GM21360 (cell line): ENCODE measurements at regions not wholly inside any gene's neighbourhood (a gene's known extent, or its start where the extent isn't known, plus 50 kb on each side); places are given as distances from the start of the nearest gene placed in this dataset.

Experiments used
- ATAC-seq: cut with Tn5 transposase; IDR thresholded peaks from one replicate; pipeline ENCODE4 v1.9.1; 2021; ENCODE audit warnings: mild to moderate bottlenecking, moderate library complexity; ENCODE audit not compliant: unreplicated experiment

DNA sequence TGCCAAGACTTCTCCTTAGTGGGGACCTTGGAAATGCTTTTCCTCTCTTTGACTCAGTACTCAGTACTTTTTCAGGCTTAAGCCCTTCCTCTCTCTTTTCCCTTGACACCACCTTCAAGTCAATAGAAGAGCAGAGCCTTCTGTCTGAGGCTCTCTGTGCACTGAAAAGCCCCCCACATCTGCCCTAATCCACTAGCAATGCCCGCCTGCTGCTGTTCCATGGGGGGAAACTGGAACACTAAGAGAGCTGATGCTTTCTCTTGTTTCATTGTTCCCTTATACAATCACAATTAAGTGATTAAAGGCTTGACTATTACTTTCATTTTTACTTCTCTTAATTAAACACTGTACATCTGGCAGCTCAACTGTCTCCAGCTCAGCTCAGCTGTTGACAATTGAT lies 254.5 kb downstream of the SLITRK6 start:
- ATAC-seq: no peak

DNA sequence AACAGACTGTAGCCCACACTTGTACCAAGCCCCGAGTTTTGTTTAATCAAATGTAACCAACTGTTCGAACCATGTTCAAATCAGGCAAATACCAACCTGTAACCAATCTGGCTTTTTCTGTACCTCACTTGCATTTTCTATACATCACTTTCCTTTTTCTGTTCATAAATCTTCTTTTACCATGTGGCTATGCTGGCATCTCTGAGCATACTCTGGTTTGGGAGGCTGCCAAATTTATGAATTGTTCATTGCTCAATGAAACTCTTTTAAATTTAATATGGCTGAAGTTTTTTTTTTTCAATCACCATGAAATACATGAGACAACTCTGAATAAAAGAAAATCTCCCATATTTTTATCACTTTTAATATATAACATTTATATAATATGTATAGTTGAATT lies 256.1 kb downstream of the SLITRK6 start:
- ATAC-seq: no peak

DNA sequence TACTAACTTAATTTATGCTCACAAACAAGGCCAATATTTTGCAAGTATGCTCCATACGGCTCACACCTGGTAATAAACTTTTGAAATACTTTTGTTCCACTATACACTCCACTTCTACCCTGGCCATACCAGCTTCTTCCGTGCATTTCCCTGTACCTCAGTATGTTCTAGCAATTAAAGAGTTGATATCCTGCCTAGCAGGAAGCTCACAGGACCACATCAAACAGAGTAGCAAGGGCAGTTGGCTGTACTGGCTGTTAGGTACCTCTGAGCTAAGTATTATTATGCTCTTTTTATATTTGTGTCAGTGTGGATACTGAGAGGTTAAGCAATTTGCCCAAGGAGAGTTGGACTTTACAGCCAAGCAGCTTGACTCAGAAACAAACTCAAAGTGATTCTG lies 257.7 kb downstream of the SLITRK6 start:
- no peak for ATAC-seq

DNA sequence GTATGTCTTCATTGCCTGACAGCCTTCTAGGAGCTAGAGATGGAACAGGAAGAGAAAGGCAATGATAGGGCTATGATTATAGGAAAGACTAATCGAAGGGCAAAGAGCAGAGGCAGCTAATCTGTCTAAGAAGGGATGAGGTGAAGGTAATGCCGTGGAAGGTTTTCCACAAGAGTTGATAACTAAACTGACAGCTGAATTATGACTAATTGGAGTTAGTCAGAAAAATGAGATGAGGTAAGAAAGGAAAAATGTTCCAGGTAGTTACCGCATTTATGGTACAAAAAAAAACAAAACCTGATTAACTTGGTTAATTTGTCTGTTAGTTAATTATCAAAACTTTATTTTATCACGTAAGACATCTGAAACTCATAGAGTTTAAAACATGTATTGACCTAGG lies 260.3 kb downstream of the SLITRK6 start:
- ATAC-seq: no peak

DNA sequence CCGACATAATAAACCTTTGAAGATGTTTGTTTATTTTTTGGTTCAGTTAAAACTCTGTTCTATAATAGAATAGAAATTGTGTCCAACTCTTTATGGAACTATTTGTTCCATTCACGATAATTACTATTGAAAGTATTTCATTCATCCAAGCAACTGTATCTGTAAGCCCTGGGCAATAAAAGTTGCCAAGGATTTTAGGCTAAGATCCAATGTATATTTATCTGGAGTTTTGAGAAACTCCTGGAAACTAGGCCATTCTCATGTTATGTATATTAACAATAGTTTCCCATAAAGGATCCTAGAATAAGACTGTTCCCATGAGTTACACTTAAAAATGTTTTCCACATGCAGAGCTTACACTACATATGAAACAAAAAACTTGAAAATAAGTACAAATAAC lies 261.6 kb downstream of the SLITRK6 start:
- ATAC-seq: no peak

DNA sequence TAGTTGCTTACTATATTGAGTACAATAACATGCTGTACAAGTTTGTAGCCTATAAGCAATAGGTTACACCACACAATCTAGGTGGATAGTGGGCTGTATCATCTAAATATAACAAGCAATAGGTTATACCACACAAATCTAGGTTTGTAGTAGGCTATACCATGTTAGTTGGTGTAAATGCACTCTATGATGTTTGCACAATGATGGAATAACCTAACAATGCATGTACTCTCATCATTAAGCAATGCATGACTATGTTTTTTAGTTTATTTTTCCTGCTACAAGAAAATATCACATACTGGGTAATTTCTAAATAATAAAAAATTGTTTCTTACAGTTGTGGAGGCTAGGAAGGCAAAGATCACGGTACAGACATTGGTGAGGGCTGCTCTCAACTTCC lies 262.5 kb downstream of the SLITRK6 start:
- no peak for ATAC-seq

DNA sequence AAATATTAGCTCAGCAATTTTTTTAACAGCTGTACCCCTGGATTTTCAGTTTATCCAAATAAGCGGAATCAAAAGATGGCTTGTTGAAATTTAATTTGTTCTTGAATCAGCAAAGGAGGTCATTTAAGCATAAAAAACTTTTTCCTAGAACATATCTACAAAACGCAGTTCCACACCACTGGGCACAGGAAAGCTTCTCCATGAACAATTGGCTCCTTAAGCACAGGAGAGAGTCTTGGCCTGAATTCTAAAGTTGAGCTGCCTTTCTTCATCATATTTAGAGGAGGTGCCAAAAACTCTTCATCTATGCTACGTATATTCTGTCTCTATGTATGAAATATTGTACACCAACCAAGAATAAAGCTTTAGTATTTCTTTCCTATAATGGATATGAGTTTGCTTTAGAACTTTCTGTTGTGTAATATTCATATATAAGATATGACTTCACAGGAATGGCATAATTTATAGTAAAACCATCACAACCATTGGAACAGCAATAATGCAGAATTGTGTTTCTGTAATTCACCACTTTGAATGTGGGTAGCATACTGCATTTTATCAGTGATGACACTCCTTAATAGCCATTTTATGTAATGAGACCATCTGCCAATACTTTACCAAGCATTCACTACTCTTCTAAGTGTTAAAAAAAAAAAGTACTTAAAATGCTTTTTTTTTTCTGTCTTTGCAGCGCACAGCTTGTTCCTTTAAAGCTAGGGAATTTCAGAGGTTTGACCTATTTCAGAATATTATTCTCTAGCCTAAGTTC lies 263.7 kb downstream of the SLITRK6 start:
- no peak for ATAC-seq

DNA sequence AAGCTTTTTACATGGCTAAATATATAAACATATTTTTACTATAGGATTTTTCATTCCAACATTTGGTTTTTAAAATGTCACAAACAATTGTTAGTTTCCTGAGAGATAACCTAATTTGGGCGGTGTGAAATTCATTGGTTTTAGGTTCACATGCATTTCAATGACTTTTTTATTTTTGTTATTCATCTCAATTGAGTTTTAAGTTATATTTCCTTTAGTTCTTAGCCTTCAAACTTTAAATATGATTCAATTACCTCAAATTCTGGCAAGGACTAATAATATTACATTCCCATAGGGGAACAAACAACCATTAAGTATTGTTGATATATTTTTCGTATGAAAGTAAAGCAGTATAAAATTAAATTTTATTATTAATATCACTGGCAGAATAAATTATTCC lies 265.3 kb downstream of the SLITRK6 start:
- no peak for ATAC-seq

DNA sequence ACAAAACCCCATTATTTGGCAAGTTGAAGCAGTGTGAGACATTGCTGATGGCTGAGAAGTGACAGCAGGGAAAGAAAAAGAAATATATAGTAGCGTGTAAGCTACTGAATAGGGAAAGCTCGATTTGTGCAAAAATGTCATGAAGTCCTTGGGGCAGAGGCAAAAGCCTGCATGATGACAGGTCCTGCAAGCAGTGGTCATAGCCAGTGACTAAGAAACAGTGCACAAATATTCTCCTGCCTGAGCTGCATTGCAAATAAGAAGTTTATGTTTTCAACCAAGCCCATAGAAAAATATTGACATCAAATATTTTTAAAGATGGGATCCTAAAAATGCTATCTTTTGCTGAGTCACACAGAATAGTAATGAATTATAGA lies 270.0 kb downstream of the SLITRK6 start:
- ATAC-seq: no peak

DNA sequence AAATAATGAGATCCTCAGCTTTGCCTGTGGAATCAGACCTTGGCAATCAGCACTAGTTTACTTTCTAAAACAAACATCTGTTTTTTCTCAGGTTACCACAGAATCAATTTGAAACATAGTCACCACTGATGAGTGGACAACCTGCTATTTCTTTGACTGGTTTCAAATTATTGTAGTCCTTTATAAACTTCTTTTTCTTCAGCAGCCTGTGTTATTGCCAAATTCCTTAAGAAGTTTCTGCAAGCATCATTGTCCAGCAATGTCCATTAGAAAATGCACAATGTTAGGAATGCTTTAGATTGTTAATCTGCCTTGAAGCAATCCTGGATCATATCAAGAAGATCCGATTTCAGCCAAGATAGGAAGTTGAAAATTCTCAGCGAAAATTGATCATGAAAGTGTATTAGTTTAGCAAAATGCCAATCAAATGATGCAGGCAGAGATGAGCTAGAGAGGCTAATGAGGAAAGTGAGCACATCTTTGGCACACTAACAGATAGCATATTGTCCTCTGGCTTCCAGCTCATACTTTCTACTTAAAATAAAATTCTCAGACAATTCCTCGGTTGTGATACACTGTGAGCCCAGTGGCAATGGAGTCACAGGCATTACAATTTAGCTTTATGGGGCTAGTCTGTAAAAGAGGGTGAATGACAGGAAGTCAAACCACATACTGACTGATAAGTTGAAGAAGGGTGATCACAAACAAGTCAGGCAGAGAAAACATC lies 270.6 kb downstream of the SLITRK6 start:
- no peak for ATAC-seq

DNA sequence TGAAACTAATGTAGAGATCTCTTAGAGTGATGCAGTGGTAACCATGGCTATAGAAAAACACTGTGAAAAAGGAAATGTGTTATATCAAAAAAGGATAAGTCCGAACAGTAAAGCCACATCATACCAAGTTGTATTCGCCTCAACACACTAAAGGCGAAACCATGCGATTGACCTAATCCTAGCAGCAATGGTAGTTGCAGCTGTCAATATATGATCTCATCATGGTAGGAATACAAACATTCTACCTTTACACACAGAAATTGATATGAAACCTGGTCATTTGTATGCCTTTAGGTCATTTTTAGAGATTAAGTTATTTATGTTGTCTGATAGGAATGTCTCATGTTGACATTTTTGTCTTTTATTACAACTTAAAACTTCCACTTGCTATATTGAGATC lies 271.9 kb downstream of the SLITRK6 start:
- no peak for ATAC-seq

DNA sequence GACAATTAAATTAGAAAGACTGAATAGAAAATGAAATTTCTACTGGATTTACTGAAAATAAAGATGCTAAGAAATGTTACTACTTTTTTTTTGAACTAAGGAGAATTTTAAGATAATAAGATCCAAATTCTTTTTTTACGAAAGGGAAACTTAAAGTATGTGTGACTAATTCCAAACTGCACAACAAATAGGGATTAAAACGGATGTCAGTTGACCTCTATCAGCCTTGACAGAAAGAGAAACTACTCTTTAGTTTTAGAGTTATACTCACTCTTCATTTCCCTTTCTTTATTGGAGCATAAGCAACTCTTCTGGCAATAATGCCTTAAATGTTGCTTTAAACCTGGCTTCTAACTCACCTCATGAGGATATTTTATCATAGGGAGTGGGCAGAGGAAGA lies 273.8 kb downstream of the SLITRK6 start:
- ATAC-seq: no peak

DNA sequence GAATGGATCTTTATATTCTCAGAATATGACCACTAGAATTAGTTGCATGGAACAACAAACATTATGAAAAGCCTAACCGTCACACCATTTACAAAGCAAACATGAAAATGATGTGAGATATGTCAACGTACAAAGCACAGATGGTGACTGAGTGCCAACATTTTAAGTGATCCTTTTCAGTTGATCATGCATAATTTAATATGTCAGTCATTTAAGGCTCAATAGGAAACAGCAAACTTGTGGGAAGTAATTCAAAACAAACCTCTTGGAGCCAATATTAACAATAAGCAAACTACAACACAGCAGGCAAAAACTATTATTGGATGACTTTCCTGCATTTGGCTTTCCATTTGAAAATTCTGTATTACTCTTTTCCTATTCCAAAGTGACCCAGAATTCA lies 277.6 kb downstream of the SLITRK6 start:
- ATAC-seq: no peak

DNA sequence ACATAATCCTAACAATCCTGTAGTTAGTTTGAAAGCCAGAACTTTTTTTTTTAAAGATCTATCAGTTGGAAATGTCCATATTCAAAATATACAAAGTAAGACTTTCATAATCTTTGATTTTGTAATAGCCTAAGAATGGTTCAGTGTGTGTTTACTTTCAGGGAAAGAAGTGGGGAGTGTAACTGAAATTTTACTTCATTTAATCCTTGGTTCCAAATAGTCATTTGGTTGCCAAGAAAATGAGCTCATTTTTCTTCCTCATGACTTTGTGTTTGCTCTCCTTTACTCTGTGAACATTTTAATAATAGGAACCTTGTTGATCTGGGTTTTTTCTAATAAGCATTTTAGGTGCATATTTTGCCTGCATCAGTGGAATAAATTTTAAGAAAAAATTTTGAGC lies 278.8 kb downstream of the SLITRK6 start:
- no peak for ATAC-seq

DNA sequence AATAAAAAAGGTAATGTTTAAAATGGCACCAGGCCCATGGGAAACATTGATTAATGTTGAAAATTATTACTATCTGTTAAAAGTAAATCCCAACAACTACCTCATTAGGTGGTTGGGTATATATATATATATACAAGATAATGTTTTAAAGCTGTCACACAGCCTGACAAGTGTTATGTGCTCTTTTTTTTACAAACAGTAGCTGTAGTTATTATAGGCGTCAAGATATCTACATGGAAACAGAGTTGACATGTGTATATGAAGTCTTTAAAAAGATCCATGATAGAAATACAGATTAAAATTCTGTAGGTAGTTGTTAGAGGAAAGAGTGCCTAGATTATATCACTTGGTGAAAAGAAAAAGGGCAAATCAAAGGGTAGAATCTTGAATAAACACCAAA lies 279.9 kb downstream of the SLITRK6 start:
- no peak for ATAC-seq

DNA sequence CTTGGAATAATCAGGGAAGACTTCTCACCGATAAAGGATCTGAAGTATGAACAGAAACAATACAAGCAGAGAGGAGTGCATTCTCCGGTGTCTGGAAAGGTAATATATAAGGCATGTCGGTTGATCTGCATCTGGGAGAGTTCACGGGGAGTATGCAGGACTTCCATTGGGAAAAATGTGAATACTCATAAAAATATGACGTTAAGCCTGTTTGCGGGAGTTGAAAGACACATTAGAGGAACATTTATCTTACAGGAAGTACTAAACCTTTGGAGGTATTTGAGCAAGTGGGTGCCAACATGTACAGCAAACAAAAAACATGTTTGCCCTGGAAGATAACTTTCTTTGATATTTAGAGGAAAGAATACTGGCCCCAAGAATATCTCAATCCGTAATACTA lies 286.8 kb downstream of the SLITRK6 start:
- no peak for ATAC-seq

DNA sequence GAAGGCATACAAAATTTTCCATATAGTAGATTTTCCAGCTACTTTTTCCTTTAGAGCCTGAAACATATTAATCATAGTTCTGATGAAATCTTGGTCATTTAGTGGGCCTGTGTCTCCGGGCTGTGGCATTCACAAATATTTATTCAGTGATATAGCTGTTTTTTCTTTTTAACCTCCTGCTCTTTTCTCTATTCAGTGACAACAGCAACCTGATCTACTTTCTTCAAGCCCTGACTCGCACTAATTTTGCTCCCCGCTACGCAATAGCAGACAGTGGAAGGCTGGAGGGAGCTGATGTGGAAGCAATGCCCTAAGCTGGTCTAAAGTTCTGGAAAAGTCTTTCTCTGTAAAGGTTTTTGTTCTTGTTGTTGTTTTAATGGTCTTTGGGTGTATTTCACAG lies 289.7 kb downstream of the SLITRK6 start:
- no peak for ATAC-seq

DNA sequence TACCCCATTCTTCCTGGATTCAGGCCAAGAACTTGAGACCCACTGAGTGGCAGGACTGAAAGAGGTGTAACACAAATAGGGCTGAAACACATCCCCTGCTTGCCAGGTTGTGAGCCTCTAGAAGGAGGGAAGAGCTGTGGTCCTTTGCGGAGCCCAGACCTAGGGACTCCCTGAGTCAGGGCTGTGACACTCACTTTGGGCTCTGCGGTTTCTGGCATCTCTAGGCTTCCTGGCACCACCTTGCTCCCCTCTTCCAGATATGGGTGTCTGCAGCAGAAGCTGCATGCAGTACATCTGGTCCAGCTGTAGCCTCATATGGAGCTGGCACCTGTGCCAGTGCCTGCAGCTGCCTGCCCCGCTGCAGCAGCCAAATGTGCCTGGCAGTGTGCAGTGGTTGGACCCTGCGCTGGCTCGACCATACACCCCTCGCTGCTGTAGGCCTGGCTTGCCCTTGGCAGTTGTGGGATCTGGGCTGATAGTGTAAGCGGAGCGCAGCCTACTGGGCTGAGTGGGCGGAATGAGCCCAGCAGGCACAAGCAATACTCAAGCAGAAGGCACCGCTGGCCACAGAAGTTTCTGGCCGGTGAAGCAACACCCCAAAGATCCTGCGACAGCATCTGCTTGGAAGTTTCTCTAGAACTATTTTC lies 290.4 kb downstream of the SLITRK6 start:
- no peak for ATAC-seq

DNA sequence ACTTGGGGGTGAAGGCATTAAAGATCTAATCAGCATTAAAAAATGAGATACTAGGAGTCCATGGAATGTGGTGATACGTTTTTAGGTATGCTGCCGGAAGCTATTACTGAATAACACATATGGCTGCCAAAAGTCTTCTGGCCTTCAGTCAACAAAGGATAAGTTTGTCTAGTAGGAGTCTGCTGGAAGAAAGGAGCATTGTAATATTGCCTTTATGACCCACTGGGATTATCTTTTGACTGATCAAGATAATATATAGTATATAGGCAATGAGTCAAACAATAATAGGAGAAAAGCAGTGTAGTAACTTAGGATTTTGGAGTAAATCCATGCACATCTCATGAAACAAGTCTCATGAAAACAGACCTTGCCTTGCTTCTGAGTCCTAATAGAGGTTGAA lies 295.4 kb downstream of the SLITRK6 start:
- ATAC-seq: no peak

DNA sequence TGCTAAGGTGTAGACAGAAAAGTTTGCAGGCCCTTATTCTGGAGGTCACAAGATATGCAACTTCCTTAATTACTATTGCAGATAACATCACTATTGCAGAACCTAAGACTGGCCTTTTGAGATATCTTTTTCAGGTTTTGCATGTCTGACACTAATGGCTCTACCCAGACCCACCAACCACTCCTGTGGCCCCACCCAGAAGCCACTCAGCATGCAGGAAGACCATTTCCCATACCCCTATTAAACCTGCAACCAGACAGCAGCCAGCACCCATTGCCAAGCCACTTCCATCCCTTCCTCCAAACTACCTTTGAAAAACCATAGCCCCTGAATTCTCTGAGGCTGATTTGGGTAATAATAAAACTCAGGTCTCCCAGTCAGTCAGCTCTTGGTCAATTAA lies 297.6 kb downstream of the SLITRK6 start:
- no peak for ATAC-seq

DNA sequence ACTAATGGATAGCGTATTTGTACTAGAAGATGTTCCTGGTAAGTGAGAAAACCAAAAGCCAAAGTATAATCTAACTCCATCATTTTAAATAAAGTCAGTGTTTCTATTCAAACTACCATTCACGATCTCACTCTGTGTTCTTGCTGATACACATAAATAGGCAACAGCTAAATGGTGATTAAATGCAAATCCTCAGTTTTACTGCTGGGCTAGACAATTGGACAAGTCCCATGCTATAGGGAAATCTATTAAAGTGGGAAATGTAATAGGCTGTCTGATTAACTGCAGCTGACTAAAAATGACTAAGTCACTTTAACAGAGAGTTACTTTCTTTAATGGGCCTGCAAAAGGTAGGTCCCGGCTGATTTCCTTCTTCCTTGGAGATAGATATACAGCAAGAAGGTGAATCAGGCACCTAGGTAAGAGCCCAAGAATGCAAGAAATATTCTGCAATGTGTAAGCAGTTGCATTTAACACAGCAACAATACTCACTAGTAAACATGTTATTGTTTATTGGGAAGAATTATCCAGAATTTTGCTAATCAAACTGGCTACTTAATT lies 298.4 kb downstream of the SLITRK6 start:
- ATAC-seq: no peak

DNA sequence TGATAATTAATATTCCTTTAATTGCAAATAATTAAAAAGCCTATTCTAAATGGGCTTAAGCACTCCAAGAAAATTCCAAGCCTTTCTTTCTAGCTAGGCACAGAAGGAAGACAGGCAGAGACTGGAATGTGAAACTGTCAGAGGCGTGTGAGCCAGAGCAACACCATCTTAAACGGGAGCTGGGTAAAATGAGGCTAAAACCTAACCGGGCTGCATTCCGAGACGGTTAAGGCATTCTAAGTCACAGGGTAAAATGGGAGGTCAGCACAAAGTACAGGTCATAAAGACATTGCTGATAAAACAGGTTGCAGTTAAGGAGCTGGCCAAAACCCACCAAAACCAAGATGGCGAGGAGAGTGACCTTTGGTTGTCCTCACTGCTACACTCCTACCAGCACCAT lies 300.4 kb downstream of the SLITRK6 start:
- ATAC-seq: no peak
